ENCODE measurements at regions not wholly inside any gene's neighbourhood (a gene's known extent, or its start where the extent isn't known, plus 50 kb on each side); places are given as distances from the start of the nearest gene placed in this dataset.

DNA sequence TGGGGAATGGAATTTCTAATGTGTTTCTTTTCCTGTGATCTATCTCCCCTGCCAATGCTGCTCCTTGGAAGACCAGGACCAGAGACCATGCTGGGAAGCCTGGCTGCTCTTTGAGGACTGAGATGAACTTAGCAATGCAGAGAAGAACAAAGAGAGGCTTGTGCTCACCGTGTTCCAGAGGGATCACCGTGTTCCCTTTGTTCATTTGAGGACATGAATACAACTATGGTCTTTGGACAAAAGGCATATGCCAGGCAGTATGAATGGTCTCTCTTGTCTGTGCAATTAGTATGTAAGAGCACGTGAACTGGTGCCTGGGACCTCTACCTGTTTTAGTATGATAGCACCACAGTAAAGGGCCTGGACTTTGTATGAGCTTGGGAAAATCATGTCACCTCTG, 139.9 kb downstream of the TDRD15 start:
- TF ChIP-seq POLR2AphosphoS5 (IDR thresholded peaks at IDR 0.05; ENCODE audit: insufficient read depth in 1 of 2, low read depth in 1 of 2), result no peak
- TF ChIP-seq CTCF (IDR thresholded peaks at IDR 0.05), result no peak

Measured in vagina (tissue), 2 donors.